HFF-Myc (cell line): ENCODE measurements at regions not wholly inside any gene's neighbourhood (a gene's known extent, or its start where the extent isn't known, plus 50 kb on each side); places are given as distances from the start of the nearest gene placed in this dataset.
A peak's percentile ranks its signal among the peaks of the same experiment; 100 is the strongest.

Experiments
- DNase-seq: peaks from one replicate; pipeline ENCODE4 v3.0.0-alpha.2; 2011; ENCODE audit warnings: low read depth; ENCODE audit errors: extremely low read depth
- H3K4me3 ChIP-seq: replicated peaks from 2 replicates; pipeline ENCODE4 v1.5.1; 2011; ENCODE audit warnings: low read depth, mild to moderate bottlenecking, control low read depth, low read length
- CTCF ChIP-seq: IDR thresholded peaks from 2 replicates; pipeline ENCODE4 v1.5.1; 2012; ENCODE audit warnings: mild to moderate bottlenecking, low read depth, low read length, control low read depth; ENCODE audit errors: missing control alignments

- no peak for DNase-seq
- no peak overlapping the region for H3K4me3 ChIP-seq
- no peak for TF ChIP-seq CTCF
Observed at GRCh38 chr4:176439611-176440010, 119.8 kb downstream of the SPCS3 start.

- no peak for DNase-seq
- no peak for TF ChIP-seq CTCF
- H3K4me3 ChIP-seq = no peak overlapping the region
Observed at GRCh38 chr4:176440698-176441097, 120.9 kb downstream of the SPCS3 start.

GRCh38 chr4:176441594-176441993 is 121.8 kb downstream of the SPCS3 start:
- no peak for TF ChIP-seq CTCF
- H3K4me3 ChIP-seq = no peak overlapping the region
- no peak for DNase-seq

- no peak for TF ChIP-seq CTCF
- no peak overlapping the region for H3K4me3 ChIP-seq
- DNase-seq = peak; percentile 74
Observed at GRCh38 chr4:176443117-176443516, 123.4 kb downstream of the SPCS3 start.

- no peak for TF ChIP-seq CTCF
- H3K4me3 ChIP-seq = no peak overlapping the region
- DNase-seq = no peak
Observed at GRCh38 chr4:176443646-176444409, 124.1 kb downstream of the SPCS3 start.

- H3K4me3 ChIP-seq = no peak overlapping the region
- no peak for DNase-seq
- TF ChIP-seq CTCF = no peak
Observed at GRCh38 chr4:176444741-176445140, 125.0 kb downstream of the SPCS3 start.

- H3K4me3 ChIP-seq = no peak overlapping the region
- TF ChIP-seq CTCF = no peak
Observed at GRCh38 chr4:176448761-176449160, 129.0 kb downstream of the SPCS3 start.

More at GRCh38 chr4:176448761-176449160, 129.0 kb downstream of the SPCS3 start:
- no peak for DNase-seq
